ENCODE measurements at regions not wholly inside any gene's neighbourhood (a gene's known extent, or its start where the extent isn't known, plus 50 kb on each side); places are given as distances from the start of the nearest gene placed in this dataset.
"Not testable (repeated sequence)": the region's sequence is repeated elsewhere in the genome, so short reads cannot be mapped to it uniquely, and the experiment has no call there.

DNA sequence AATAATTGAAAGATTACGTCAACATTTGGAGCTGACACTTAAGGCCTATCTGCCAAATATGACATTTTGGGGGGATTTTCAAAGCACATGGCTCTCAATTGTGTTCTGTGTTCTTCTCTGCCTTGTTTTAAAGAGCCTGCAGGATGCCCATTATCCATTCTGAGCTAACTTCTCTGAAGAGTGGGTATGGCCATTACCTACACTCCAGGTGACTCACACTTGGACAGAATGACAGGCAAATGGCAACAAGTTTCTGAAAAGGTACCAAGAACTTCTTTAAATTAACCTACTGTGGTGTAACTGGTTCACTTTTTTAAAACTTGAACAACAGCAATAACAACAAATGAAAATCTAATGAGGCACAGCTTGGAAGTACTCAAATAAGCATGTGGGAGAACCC, 834.9 kb upstream of the SLC39A10 start:
- no peaks in the 10 kb centered on the region for H3K27me3 ChIP-seq (ENCODE audit: control insufficient read depth in 3 of 3, insufficient read depth in 3 of 3, low read length in 3 of 3)
- 0 to 8% (median 0%) methylated on average over 1 of the region's 1 CpG for WGBS, 3 donors
- DNase-seq (no peak), FAIRE-seq (no peak)
- H3K36me3 ChIP-seq (ENCODE audit: control insufficient read depth in 3 of 3, insufficient read depth in 2 of 3, low read depth in 1 of 3, low read length in 3 of 3) = no peaks in the 10 kb centered on the region
- H3K9me3 ChIP-seq (ENCODE audit: control insufficient read depth in 2 of 2, insufficient read depth in 1 of 2, low read depth in 1 of 2, low read length in 1 of 2) = no peaks in the 10 kb centered on the region
- no peaks in the 10 kb centered on the region for H3K4me1 ChIP-seq (ENCODE audit: control insufficient read depth in 3 of 3, insufficient read depth in 2 of 3, low read depth in 1 of 3, low read length in 2 of 3)
- no peak overlapping the region for H3K27ac ChIP-seq (ENCODE audit: low read depth in 1 of 3, low read length in 2 of 3)
- no peak overlapping the region for H3K4me3 ChIP-seq (ENCODE audit: low read depth in 1 of 3, low read length in 3 of 3)

- no peaks in the 10 kb centered on the region for H3K27me3 ChIP-seq (ENCODE audit: control insufficient read depth in 3 of 3, insufficient read depth in 3 of 3, low read length in 3 of 3)
- no peak overlapping the region for H3K27ac ChIP-seq (ENCODE audit: low read depth in 1 of 3, low read length in 2 of 3)
- no peaks in the 10 kb centered on the region for H3K4me1 ChIP-seq (ENCODE audit: control insufficient read depth in 3 of 3, insufficient read depth in 2 of 3, low read depth in 1 of 3, low read length in 2 of 3)
- FAIRE-seq (no peak), DNase-seq (no peak)
- no peak overlapping the region for H3K4me3 ChIP-seq (ENCODE audit: low read depth in 1 of 3, low read length in 3 of 3)
- no peaks in the 10 kb centered on the region for H3K9me3 ChIP-seq (ENCODE audit: control insufficient read depth in 2 of 2, insufficient read depth in 1 of 2, low read depth in 1 of 2, low read length in 1 of 2)
- H3K36me3 ChIP-seq (ENCODE audit: control insufficient read depth in 3 of 3, insufficient read depth in 2 of 3, low read depth in 1 of 3, low read length in 3 of 3) = no peaks in the 10 kb centered on the region
Measured at GRCh38 chr2:194819367-194819766, 837.7 kb upstream of the SLC39A10 start.

- DNase-seq = no peak
- Histone ChIP-seq H3K4me1 (ENCODE audit: control insufficient read depth in 3 of 3, insufficient read depth in 2 of 3, low read depth in 1 of 3, low read length in 2 of 3) (no peaks in the 10 kb centered on the region), H3K4me3 (ENCODE audit: low read depth in 1 of 3, low read length in 3 of 3) (no peak overlapping the region), H3K27me3 (ENCODE audit: control insufficient read depth in 3 of 3, insufficient read depth in 3 of 3, low read length in 3 of 3) (no peaks in the 10 kb centered on the region), H3K9me3 (ENCODE audit: control insufficient read depth in 2 of 2, insufficient read depth in 1 of 2, low read depth in 1 of 2, low read length in 1 of 2) (no peaks in the 10 kb centered on the region), H3K36me3 (ENCODE audit: control insufficient read depth in 3 of 3, insufficient read depth in 2 of 3, low read depth in 1 of 3, low read length in 3 of 3) (no peaks in the 10 kb centered on the region), H3K27ac (ENCODE audit: low read depth in 1 of 3, low read length in 2 of 3) (no peak overlapping the region)
- no peak for FAIRE-seq
Measured at GRCh38 chr2:194815475-194815874, 841.6 kb upstream of the SLC39A10 start.

DNA sequence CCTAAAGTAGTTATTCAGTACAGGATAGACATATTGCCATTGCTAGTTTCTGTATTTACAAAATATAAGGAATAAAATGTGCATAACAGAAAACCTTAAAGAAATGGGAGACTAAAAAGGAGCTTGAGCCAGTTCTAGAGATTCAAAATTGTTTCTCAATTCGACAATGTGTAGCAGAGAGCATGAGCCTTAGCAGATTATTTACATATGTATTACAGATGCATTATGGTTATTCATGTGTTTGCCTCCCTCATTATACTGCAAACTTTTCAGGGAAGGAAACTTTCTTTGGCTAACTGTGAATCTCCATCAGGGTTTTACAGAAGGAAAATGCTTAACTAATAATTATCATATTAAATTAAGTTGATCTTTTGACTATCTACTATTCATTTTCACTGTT, 854.4 kb upstream of the SLC39A10 start:
- Histone ChIP-seq H3K27ac (ENCODE audit: low read depth in 1 of 3, low read length in 2 of 3) (no peak overlapping the region), H3K4me3 (ENCODE audit: low read depth in 1 of 3, low read length in 3 of 3) (no peak overlapping the region), H3K9me3 (ENCODE audit: control insufficient read depth in 2 of 2, insufficient read depth in 1 of 2, low read depth in 1 of 2, low read length in 1 of 2) (no peaks in the 10 kb centered on the region), H3K4me1 (ENCODE audit: control insufficient read depth in 3 of 3, insufficient read depth in 2 of 3, low read depth in 1 of 3, low read length in 2 of 3) (no peaks in the 10 kb centered on the region), H3K27me3 (ENCODE audit: control insufficient read depth in 3 of 3, insufficient read depth in 3 of 3, low read length in 3 of 3) (no peaks in the 10 kb centered on the region), H3K36me3 (ENCODE audit: control insufficient read depth in 3 of 3, insufficient read depth in 2 of 3, low read depth in 1 of 3, low read length in 3 of 3) (no peaks in the 10 kb centered on the region)
- FAIRE-seq (no peak), DNase-seq (no peak)
- WGBS, 3 donors = 37 to 56% (median 38%) methylated on average over 1 of the region's 1 CpG

GRCh38 chr2:194787071-194787470, 870.0 kb upstream of the SLC39A10 start:
- H3K4me1 ChIP-seq (ENCODE audit: control insufficient read depth in 3 of 3, insufficient read depth in 2 of 3, low read depth in 1 of 3, low read length in 2 of 3); H3K27me3 ChIP-seq (ENCODE audit: control insufficient read depth in 3 of 3, insufficient read depth in 3 of 3, low read length in 3 of 3); H3K27ac ChIP-seq (ENCODE audit: low read depth in 1 of 3, low read length in 2 of 3); H3K36me3 ChIP-seq (ENCODE audit: control insufficient read depth in 3 of 3, insufficient read depth in 2 of 3, low read depth in 1 of 3, low read length in 3 of 3); H3K9me3 ChIP-seq (ENCODE audit: control insufficient read depth in 2 of 2, insufficient read depth in 1 of 2, low read depth in 1 of 2, low read length in 1 of 2); H3K4me3 ChIP-seq (ENCODE audit: low read depth in 1 of 3, low read length in 3 of 3); FAIRE-seq; DNase-seq: not testable (repeated sequence)
- WGBS, 3 donors = 77 to 81% (median 79%) methylated on average over 2 of the region's 2 CpGs

- H3K9me3 ChIP-seq (ENCODE audit: control insufficient read depth in 2 of 2, insufficient read depth in 1 of 2, low read depth in 1 of 2, low read length in 1 of 2); H3K4me3 ChIP-seq (ENCODE audit: low read depth in 1 of 3, low read length in 3 of 3); H3K27me3 ChIP-seq (ENCODE audit: control insufficient read depth in 3 of 3, insufficient read depth in 3 of 3, low read length in 3 of 3); FAIRE-seq; H3K4me1 ChIP-seq (ENCODE audit: control insufficient read depth in 3 of 3, insufficient read depth in 2 of 3, low read depth in 1 of 3, low read length in 2 of 3); H3K27ac ChIP-seq (ENCODE audit: low read depth in 1 of 3, low read length in 2 of 3); DNase-seq; H3K36me3 ChIP-seq (ENCODE audit: control insufficient read depth in 3 of 3, insufficient read depth in 2 of 3, low read depth in 1 of 3, low read length in 3 of 3): not testable (repeated sequence)
- WGBS, 3 donors = 86 to 90% (median 87%) methylated on average over 2 of the region's 2 CpGs
Measured at GRCh38 chr2:194771394-194771793, 885.6 kb upstream of the SLC39A10 start.

DNA sequence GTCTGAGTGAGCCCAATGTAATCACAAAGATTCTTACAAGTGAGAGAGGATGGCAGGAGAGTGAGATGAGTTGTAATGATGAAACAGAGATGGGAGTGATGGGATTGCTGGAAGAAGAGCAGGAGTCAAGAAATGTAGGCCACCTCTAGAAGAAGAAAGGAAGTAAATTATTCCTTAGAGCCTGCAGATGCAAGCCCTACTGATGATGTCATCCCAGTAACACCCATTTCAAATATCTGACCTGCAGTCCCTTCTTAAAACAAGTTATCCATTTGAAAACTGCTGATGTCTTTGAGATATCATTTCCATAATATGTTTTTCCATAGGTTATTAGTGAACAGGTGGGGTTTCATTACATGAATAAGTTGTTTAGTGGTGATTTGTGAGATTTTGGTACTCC, 888.0 kb upstream of the SLC39A10 start:
- DNase-seq (no peak), FAIRE-seq (no peak)
- no peaks in the 10 kb centered on the region for H3K4me1 ChIP-seq (ENCODE audit: control insufficient read depth in 3 of 3, insufficient read depth in 2 of 3, low read depth in 1 of 3, low read length in 2 of 3)
- H3K4me3 ChIP-seq (ENCODE audit: low read depth in 1 of 3, low read length in 3 of 3) = no peak overlapping the region
- no peak overlapping the region for H3K27ac ChIP-seq (ENCODE audit: low read depth in 1 of 3, low read length in 2 of 3)
- H3K27me3 ChIP-seq (ENCODE audit: control insufficient read depth in 3 of 3, insufficient read depth in 3 of 3, low read length in 3 of 3) = no peaks in the 10 kb centered on the region
- H3K9me3 ChIP-seq (ENCODE audit: control insufficient read depth in 2 of 2, insufficient read depth in 1 of 2, low read depth in 1 of 2, low read length in 1 of 2) = no peaks in the 10 kb centered on the region
- H3K36me3 ChIP-seq (ENCODE audit: control insufficient read depth in 3 of 3, insufficient read depth in 2 of 3, low read depth in 1 of 3, low read length in 3 of 3) = no peaks in the 10 kb centered on the region

DNA sequence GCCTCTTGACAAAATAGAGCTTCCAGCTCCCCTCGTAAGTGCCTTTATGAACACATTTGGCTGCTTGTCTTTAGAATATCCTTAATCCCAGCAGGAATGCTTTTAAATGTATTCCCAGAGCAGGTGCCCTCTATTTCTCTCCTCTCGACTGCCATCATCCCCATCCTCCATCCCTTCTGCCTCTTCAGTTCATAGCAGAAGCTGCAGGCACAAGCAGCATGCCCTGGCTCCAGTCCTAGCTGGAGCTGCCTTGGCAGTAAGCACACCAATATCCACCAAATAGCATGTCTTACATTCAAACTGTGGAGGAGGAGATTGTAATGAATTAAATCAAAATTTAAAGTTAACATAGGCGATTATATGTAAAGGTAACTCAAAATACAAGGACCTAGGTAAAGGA, 891.3 kb upstream of the SLC39A10 start:
- Histone ChIP-seq H3K36me3 (ENCODE audit: control insufficient read depth in 3 of 3, insufficient read depth in 2 of 3, low read depth in 1 of 3, low read length in 3 of 3) (no peaks in the 10 kb centered on the region), H3K4me3 (ENCODE audit: low read depth in 1 of 3, low read length in 3 of 3) (no peak overlapping the region), H3K27me3 (ENCODE audit: control insufficient read depth in 3 of 3, insufficient read depth in 3 of 3, low read length in 3 of 3) (no peaks in the 10 kb centered on the region), H3K27ac (ENCODE audit: low read depth in 1 of 3, low read length in 2 of 3) (no peak overlapping the region), H3K9me3 (ENCODE audit: control insufficient read depth in 2 of 2, insufficient read depth in 1 of 2, low read depth in 1 of 2, low read length in 1 of 2) (no peaks in the 10 kb centered on the region), H3K4me1 (ENCODE audit: control insufficient read depth in 3 of 3, insufficient read depth in 2 of 3, low read depth in 1 of 3, low read length in 2 of 3) (no peaks in the 10 kb centered on the region)
- DNase-seq (no peak), FAIRE-seq (no peak)
- 59 to 67% (median 61%) methylated on average over 3 of the region's 3 CpGs for WGBS, 3 donors

GRCh38 chr2:194750926-194751325, 906.1 kb upstream of the SLC39A10 start:
- Histone ChIP-seq H3K27me3 (ENCODE audit: control insufficient read depth in 3 of 3, insufficient read depth in 3 of 3, low read length in 3 of 3) (no peaks in the 10 kb centered on the region), H3K4me1 (ENCODE audit: control insufficient read depth in 3 of 3, insufficient read depth in 2 of 3, low read depth in 1 of 3, low read length in 2 of 3) (no peaks in the 10 kb centered on the region), H3K27ac (ENCODE audit: low read depth in 1 of 3, low read length in 2 of 3) (no peak overlapping the region), H3K36me3 (ENCODE audit: control insufficient read depth in 3 of 3, insufficient read depth in 2 of 3, low read depth in 1 of 3, low read length in 3 of 3) (no peaks in the 10 kb centered on the region), H3K9me3 (ENCODE audit: control insufficient read depth in 2 of 2, insufficient read depth in 1 of 2, low read depth in 1 of 2, low read length in 1 of 2) (no peaks in the 10 kb centered on the region), H3K4me3 (ENCODE audit: low read depth in 1 of 3, low read length in 3 of 3) (no peak overlapping the region)
- DNase-seq = no peak
- no peak for FAIRE-seq
- 95 to 96% (median 95%) methylated on average over 2 of the region's 4 CpGs for WGBS, 3 donors

Data from small intestine (tissue), 7 donors.